ENCODE measurements at regions not wholly inside any gene's neighbourhood (a gene's known extent, or its start where the extent isn't known, plus 50 kb on each side); places are given as distances from the start of the nearest gene placed in this dataset.

- no peak for DNase-seq
- in situ Hi-C loops (cut with MboI; ENCODE audit: low pct_unique_long_range_greater_than_20kb, low sequenced_read_pairs): no loop called here
Measured at GRCh38 chr10:125475815-125476214, 207.1 kb downstream of the TEX36 start.

- in situ Hi-C loops (cut with MboI; ENCODE audit: low pct_unique_long_range_greater_than_20kb, low sequenced_read_pairs): no loop called here
- no peak for DNase-seq
Measured at GRCh38 chr10:125473143-125473793, 209.7 kb downstream of the TEX36 start.

GRCh38 chr10:125472010-125472607, 210.9 kb downstream of the TEX36 start:
- DNase-seq: no peak
- in situ Hi-C loops (cut with MboI; ENCODE audit: low pct_unique_long_range_greater_than_20kb, low sequenced_read_pairs): no loop called here

- in situ Hi-C loops (cut with MboI; ENCODE audit: low pct_unique_long_range_greater_than_20kb, low sequenced_read_pairs): no loop called here
- no peak for DNase-seq
Measured at GRCh38 chr10:125468278-125468677, 214.7 kb downstream of the TEX36 start.

- no peak for DNase-seq
Measured at GRCh38 chr10:125466685-125467084, 216.3 kb downstream of the TEX36 start.

GRCh38 chr10:125462845-125463244, 220.1 kb downstream of the TEX36 start:
- in situ Hi-C loops (cut with MboI; ENCODE audit: low pct_unique_long_range_greater_than_20kb, low sequenced_read_pairs): no loop called here
- DNase-seq: no peak

More at GRCh38 chr10:125466685-125467084, 216.3 kb downstream of the TEX36 start:
- in situ Hi-C loops (cut with MboI; ENCODE audit: low pct_unique_long_range_greater_than_20kb, low sequenced_read_pairs): no loop called here

GRCh38 chr10:125460326-125460725, 222.6 kb downstream of the TEX36 start:
- in situ Hi-C loops (cut with MboI; ENCODE audit: low pct_unique_long_range_greater_than_20kb, low sequenced_read_pairs): no loop called here
- no peak for DNase-seq

GRCh38 chr10:125457406-125457805, 225.6 kb downstream of the TEX36 start:
- in situ Hi-C loops (cut with MboI; ENCODE audit: low pct_unique_long_range_greater_than_20kb, low sequenced_read_pairs): no loop called here
- DNase-seq: no peak

- DNase-seq: no peak
- in situ Hi-C loops (cut with MboI; ENCODE audit: low pct_unique_long_range_greater_than_20kb, low sequenced_read_pairs): no loop called here
Measured at GRCh38 chr10:125455855-125456254, 227.1 kb downstream of the TEX36 start.

GRCh38 chr10:125455431-125455830, 227.5 kb downstream of the TEX36 start:
- no peak for DNase-seq
- in situ Hi-C loops (cut with MboI; ENCODE audit: low pct_unique_long_range_greater_than_20kb, low sequenced_read_pairs): no loop called here

- in situ Hi-C loops (cut with MboI; ENCODE audit: low pct_unique_long_range_greater_than_20kb, low sequenced_read_pairs): no loop called here
- DNase-seq: no peak
Measured at GRCh38 chr10:125451319-125451718, 231.6 kb downstream of the TEX36 start.

GRCh38 chr10:125450218-125450617, 232.7 kb downstream of the TEX36 start:
- in situ Hi-C loops (cut with MboI; ENCODE audit: low pct_unique_long_range_greater_than_20kb, low sequenced_read_pairs): no loop called here
- DNase-seq: no peak

- in situ Hi-C loops (cut with MboI; ENCODE audit: low pct_unique_long_range_greater_than_20kb, low sequenced_read_pairs): no loop called here
- no peak for DNase-seq
Measured at GRCh38 chr10:125449571-125449970, 233.4 kb downstream of the TEX36 start.

GRCh38 chr10:125448596-125448995, 234.4 kb downstream of the TEX36 start:
- in situ Hi-C loops (cut with MboI; ENCODE audit: low pct_unique_long_range_greater_than_20kb, low sequenced_read_pairs): no loop called here
- DNase-seq: peak; percentile 26

- no peak for DNase-seq
- in situ Hi-C loops (cut with MboI; ENCODE audit: low pct_unique_long_range_greater_than_20kb, low sequenced_read_pairs): no loop called here
Measured at GRCh38 chr10:125444790-125445189, 238.2 kb downstream of the TEX36 start.

- in situ Hi-C loops (cut with MboI; ENCODE audit: low pct_unique_long_range_greater_than_20kb, low sequenced_read_pairs): no loop called here
- no peak for DNase-seq
Measured at GRCh38 chr10:125442856-125443540, 240.0 kb downstream of the TEX36 start.

GRCh38 chr10:125441151-125441550, 241.8 kb downstream of the TEX36 start:
- in situ Hi-C loops (cut with MboI; ENCODE audit: low pct_unique_long_range_greater_than_20kb, low sequenced_read_pairs): no loop called here

GRCh38 chr10:125431149-125431548, 251.8 kb downstream of the TEX36 start:
- DNase-seq: no peak
- in situ Hi-C loops (cut with MboI; ENCODE audit: low pct_unique_long_range_greater_than_20kb, low sequenced_read_pairs): no loop called here

More at GRCh38 chr10:125441151-125441550, 241.8 kb downstream of the TEX36 start:
- DNase-seq: no peak

- no peak for DNase-seq
- in situ Hi-C loops (cut with MboI; ENCODE audit: low pct_unique_long_range_greater_than_20kb, low sequenced_read_pairs): no loop called here
Measured at GRCh38 chr10:125428054-125428453, 254.9 kb downstream of the TEX36 start.

- DNase-seq: no peak
- in situ Hi-C loops (cut with MboI; ENCODE audit: low pct_unique_long_range_greater_than_20kb, low sequenced_read_pairs): no loop called here
Measured at GRCh38 chr10:125424191-125424847, 258.6 kb downstream of the TEX36 start.

Measured in KBM-7 (cell line).